ENCODE measurements at regions not wholly inside any gene's neighbourhood (a gene's known extent, or its start where the extent isn't known, plus 50 kb on each side); places are given as distances from the start of the nearest gene placed in this dataset.

DNA sequence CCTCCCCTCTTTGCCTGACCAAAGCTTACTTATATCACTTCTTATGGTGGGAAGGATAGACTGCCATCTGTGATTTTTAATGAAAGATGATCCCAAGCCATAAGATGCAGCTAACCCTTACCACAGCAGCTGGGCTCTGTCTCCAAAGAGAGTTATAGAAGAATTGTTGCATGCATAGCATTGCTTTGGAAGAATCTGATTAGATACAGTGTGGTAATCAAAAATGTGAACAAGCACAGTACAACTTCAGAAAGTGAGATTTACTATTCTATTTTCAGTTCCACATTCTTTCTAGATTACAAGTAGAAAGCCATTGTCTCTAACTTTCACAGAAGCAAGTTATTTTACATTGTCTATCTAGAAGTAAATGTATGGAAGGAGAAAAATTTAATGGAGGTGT lies 129.0 kb upstream of the ACVR2A start:
- TF ChIP-seq, protein P1, sequence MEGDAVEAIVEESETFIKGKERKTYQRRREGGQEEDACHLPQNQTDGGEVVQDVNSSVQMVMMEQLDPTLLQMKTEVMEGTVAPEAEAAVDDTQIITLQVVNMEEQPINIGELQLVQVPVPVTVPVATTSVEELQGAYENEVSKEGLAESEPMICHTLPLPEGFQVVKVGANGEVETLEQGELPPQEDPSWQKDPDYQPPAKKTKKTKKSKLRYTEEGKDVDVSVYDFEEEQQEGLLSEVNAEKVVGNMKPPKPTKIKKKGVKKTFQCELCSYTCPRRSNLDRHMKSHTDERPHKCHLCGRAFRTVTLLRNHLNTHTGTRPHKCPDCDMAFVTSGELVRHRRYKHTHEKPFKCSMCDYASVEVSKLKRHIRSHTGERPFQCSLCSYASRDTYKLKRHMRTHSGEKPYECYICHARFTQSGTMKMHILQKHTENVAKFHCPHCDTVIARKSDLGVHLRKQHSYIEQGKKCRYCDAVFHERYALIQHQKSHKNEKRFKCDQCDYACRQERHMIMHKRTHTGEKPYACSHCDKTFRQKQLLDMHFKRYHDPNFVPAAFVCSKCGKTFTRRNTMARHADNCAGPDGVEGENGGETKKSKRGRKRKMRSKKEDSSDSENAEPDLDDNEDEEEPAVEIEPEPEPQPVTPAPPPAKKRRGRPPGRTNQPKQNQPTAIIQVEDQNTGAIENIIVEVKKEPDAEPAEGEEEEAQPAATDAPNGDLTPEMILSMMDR (IDR thresholded peaks at IDR 0.05) = no peak
- Histone ChIP-seq H3K9me3 (no peaks in the 10 kb centered on the region), H3K27ac (no peak overlapping the region), H3K4me1 (peaks cover 4% of the 10 kb centered on the region), H3K36me3 (ENCODE audit: insufficient read depth in 1 of 2, low read depth in 1 of 2) (no peaks in the 10 kb centered on the region), H3K4me3 (no peak overlapping the region), H3K27me3 (ENCODE audit: insufficient read depth in 3 of 3, low read length in 2 of 3) (no peaks in the 10 kb centered on the region)
- intact Hi-C loops (cut with DNase I) = no loop called here
- DNase-seq (no peak), ATAC-seq (no peak)

DNA sequence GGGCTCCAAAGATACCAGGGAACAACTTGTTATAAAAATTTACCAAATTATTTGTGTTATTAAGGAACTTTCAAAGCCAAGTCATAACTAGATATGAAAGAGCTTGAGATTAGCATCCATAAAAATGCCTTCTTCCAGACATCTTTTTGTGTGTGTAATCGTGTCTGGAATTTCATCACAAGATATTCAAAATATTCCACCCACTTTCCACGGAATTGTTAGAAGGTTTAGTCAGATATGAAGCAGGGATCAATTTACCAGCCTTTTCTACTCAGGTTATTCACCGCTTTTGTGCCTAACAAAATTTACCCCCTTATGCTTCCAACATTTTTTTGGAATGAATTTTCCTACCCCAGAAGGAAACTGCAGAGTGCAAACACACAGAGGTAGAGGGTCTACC lies 130.2 kb upstream of the ACVR2A start:
- TF ChIP-seq, protein P1 (IDR thresholded peaks at IDR 0.05) = no peak
- peaks cover 4% of the 10 kb centered on the region for H3K4me1 ChIP-seq
- ATAC-seq (no peak), DNase-seq (no peak)
- H3K9me3 ChIP-seq = no peaks in the 10 kb centered on the region
- intact Hi-C loops (cut with DNase I) = no loop called here
- no peaks in the 10 kb centered on the region for H3K27me3 ChIP-seq (ENCODE audit: insufficient read depth in 3 of 3, low read length in 2 of 3)
- H3K36me3 ChIP-seq (ENCODE audit: insufficient read depth in 1 of 2, low read depth in 1 of 2) = no peaks in the 10 kb centered on the region
- H3K4me3 ChIP-seq = no peak overlapping the region
- H3K27ac ChIP-seq = no peak overlapping the region
- 48 to 64% (median 58%) methylated on average over 3 of the region's 3 CpGs for WGBS, 3 donors

DNA sequence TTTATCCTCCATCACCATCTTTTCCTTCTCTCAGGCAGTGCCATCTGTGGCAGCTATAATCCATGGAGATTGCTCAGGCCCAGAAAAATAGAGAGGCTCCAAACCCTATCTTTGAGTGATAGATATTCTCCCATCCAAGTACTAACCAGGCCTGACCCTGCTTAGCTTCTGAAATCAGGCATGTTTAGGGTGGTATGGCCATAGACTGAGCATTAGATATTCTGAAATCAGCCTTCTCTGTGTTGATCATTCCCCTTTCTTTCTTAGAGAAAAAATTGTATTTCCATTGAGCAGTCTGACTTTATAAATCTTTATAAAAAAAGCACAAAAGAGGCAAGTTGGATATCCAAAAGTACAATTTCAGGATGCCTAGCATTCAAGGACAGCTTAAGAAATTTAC lies 131.5 kb upstream of the ACVR2A start:
- intact Hi-C loops (cut with DNase I) = no loop called here
- ATAC-seq = no peak
- TF ChIP-seq, protein P1 (IDR thresholded peaks at IDR 0.05) = no peak

DNA sequence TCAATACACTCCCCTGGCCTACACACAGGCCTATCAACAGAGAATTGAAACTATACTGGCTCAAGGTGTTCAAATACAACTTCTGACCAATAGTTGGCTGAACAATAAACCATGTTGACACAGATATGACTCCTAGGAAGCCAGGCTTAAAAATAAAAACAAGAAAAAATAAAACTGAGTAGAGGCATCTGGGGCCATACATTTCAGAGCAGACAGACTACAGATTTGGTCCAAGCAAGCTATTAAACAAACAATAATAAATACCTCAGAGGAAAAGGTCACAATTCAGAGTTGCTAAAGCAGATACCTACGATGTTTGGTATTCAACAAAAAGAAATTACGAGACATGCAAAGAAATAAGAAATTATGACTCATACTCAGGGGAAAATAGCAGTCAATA lies 132.8 kb upstream of the ACVR2A start:
- intact Hi-C loops (cut with DNase I) = no loop called here
- H3K27ac ChIP-seq = no peak overlapping the region
- ATAC-seq (no peak), DNase-seq (no peak)
- TF ChIP-seq, protein P1 (IDR thresholded peaks at IDR 0.05) = no peak
- H3K36me3 ChIP-seq (ENCODE audit: insufficient read depth in 1 of 2, low read depth in 1 of 2) = no peaks in the 10 kb centered on the region
- no peaks in the 10 kb centered on the region for H3K9me3 ChIP-seq
- H3K27me3 ChIP-seq (ENCODE audit: insufficient read depth in 3 of 3, low read length in 2 of 3) = no peaks in the 10 kb centered on the region
- no peak overlapping the region for H3K4me3 ChIP-seq
- no peaks in the 10 kb centered on the region for H3K4me1 ChIP-seq
- WGBS, 3 donors = 79 to 82% (median 81%) methylated on average over 2 of the region's 2 CpGs

More for the DNA sequence above, 131.5 kb upstream of the ACVR2A start:
- H3K36me3 ChIP-seq (ENCODE audit: insufficient read depth in 1 of 2, low read depth in 1 of 2) = no peaks in the 10 kb centered on the region
- no peaks in the 10 kb centered on the region for H3K9me3 ChIP-seq
- no peaks in the 10 kb centered on the region for H3K27me3 ChIP-seq (ENCODE audit: insufficient read depth in 3 of 3, low read length in 2 of 3)
- H3K4me1 ChIP-seq = peaks cover 4% of the 10 kb centered on the region
- DNase-seq = no peak
- no peak overlapping the region for H3K4me3 ChIP-seq
- no peak overlapping the region for H3K27ac ChIP-seq

DNA sequence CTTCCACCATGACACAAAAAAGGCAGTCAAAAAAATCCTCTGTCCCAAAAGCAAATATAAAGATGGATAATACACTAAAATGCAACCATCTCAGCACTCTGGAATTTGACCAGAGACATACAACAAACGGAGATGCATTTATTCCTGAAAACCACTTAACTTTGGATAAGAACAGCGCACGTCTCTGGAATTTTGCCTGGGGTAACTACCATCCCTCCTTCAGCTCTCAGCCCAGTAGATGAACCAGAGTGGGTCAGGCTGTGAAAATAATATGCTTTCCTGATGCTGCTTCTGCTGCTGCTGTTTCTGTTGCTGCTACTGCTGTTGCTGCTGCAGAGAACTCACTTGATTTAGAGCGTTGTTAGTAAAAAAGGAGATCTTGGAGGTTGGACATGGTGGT lies 133.8 kb upstream of the ACVR2A start:
- Histone ChIP-seq H3K27me3 (ENCODE audit: insufficient read depth in 3 of 3, low read length in 2 of 3) (no peaks in the 10 kb centered on the region), H3K4me1 (no peaks in the 10 kb centered on the region), H3K4me3 (no peak overlapping the region), H3K36me3 (ENCODE audit: insufficient read depth in 1 of 2, low read depth in 1 of 2) (no peaks in the 10 kb centered on the region), H3K9me3 (no peaks in the 10 kb centered on the region), H3K27ac (no peak overlapping the region)
- intact Hi-C loops (cut with DNase I) = no loop called here
- 92 to 99% (median 94%) methylated on average over 4 of the region's 4 CpGs for WGBS, 3 donors
- no peak for ATAC-seq
- DNase-seq = no peak
- TF ChIP-seq, protein P1 (IDR thresholded peaks at IDR 0.05) = no peak

Data from psoas muscle (tissue), 7 donors.